ENCODE measurements at regions not wholly inside any gene's neighbourhood (a gene's known extent, or its start where the extent isn't known, plus 50 kb on each side); places are given as distances from the start of the nearest gene placed in this dataset.

DNA sequence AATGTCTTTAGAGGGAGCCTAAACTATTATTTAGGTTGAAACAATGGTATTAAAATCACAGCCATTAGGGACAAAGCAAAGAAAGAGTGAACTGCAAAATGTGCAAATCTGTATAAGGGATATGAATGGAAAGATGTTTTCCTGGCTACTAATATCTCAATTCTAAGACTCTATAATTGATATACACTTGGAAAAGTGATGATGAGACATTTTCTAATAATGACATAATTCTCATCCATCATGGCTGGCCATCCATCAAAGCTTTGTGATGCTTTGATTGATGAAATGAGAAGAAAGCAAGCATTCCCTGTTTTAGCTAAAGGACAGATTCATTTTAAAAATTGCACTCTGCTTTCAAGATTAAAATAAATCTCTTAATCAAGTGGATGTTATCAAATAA is 965.5 kb upstream of the IGFBP7 start:
- no peak for DNase-seq (ENCODE audit: low read depth, low spot score)
- no peaks in the 10 kb centered on the region for H3K27me3 Mint-ChIP-seq (ENCODE audit: low read depth)
- H3K9me3 Mint-ChIP-seq = no peaks in the 10 kb centered on the region
- H3K27ac Mint-ChIP-seq (ENCODE audit: unreplicated experiment) = no peak overlapping the region
- H3K36me3 Mint-ChIP-seq (ENCODE audit: low read depth) = no peaks in the 10 kb centered on the region
- TF ChIP-seq, protein P1, sequence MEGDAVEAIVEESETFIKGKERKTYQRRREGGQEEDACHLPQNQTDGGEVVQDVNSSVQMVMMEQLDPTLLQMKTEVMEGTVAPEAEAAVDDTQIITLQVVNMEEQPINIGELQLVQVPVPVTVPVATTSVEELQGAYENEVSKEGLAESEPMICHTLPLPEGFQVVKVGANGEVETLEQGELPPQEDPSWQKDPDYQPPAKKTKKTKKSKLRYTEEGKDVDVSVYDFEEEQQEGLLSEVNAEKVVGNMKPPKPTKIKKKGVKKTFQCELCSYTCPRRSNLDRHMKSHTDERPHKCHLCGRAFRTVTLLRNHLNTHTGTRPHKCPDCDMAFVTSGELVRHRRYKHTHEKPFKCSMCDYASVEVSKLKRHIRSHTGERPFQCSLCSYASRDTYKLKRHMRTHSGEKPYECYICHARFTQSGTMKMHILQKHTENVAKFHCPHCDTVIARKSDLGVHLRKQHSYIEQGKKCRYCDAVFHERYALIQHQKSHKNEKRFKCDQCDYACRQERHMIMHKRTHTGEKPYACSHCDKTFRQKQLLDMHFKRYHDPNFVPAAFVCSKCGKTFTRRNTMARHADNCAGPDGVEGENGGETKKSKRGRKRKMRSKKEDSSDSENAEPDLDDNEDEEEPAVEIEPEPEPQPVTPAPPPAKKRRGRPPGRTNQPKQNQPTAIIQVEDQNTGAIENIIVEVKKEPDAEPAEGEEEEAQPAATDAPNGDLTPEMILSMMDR (conservative IDR thresholded peaks at IDR 0.05) = no peak
- H3K4me1 Mint-ChIP-seq = no peaks in the 10 kb centered on the region
- H3K4me3 Mint-ChIP-seq = no peak overlapping the region

DNA sequence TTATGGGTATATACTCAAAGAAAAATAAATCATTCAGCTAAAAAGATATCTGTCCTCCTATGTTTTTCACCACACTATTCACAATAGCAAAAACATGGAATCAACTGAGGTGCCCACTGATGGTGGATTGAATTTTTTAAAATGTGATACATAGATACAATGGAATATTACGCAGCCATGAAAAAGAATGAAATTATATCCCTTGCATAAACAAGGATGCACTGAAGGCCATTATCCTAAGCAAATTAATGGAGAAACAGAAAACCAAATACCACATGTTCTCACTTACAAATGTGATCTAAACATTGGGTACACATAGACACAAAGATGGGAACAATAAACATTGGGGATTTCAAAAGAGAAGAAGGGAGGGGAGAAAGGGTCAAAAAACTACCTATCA is 964.2 kb upstream of the IGFBP7 start:
- TF ChIP-seq, protein P1 (conservative IDR thresholded peaks at IDR 0.05) = no peak
- no peaks in the 10 kb centered on the region for H3K9me3 Mint-ChIP-seq
- H3K4me1 Mint-ChIP-seq = no peaks in the 10 kb centered on the region
- H3K27me3 Mint-ChIP-seq (ENCODE audit: low read depth) = no peaks in the 10 kb centered on the region
- H3K36me3 Mint-ChIP-seq (ENCODE audit: low read depth) = no peaks in the 10 kb centered on the region
- DNase-seq (ENCODE audit: low read depth, low spot score) = no peak
- H3K27ac Mint-ChIP-seq (ENCODE audit: unreplicated experiment) = no peak overlapping the region
- H3K4me3 Mint-ChIP-seq = no peak overlapping the region

DNA sequence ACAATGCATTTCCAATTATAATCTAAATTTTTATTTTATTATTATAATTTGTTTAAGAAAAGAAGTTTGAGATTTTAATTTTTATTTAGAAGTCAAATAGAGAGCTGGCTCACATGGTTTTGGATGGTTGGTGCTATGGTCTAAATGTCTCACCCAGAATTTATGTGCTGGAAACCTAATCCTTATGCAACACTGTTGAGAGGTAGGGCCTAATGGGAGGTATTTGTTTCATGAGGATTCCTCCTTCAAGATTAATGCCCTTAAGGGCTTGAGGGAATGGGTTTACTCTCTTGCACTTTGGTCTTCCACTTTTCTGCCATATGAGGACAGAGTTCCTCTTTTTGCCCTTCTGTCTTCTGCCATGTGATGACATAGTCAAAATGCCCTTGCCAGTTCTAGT is 960.5 kb upstream of the IGFBP7 start:
- Mint-ChIP-seq H3K4me1 (no peaks in the 10 kb centered on the region), H3K36me3 (ENCODE audit: low read depth) (no peaks in the 10 kb centered on the region), H3K9me3 (no peaks in the 10 kb centered on the region), H3K27ac (ENCODE audit: unreplicated experiment) (no peak overlapping the region), H3K27me3 (ENCODE audit: low read depth) (no peaks in the 10 kb centered on the region), H3K4me3 (no peak overlapping the region)
- no peak for DNase-seq (ENCODE audit: low read depth, low spot score)
- TF ChIP-seq, protein P1 (conservative IDR thresholded peaks at IDR 0.05) = no peak

DNA sequence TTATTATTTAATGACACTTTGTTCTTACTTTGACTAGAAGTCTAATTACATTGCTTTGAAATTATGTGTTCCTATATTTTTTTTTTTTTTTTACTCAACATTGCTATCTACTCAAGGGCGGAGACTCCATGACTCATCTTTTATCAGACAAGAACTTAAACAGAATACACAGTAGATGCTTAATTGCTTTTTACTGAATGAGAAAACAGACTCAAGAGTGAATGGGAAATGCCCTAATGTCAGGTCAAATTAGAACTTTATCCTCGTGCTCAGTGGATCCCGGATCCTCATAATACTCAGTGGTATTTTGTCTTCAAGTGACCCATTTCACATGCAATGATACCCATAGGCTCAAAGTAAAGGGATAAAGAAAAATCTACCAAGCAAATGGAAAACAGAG is 954.5 kb upstream of the IGFBP7 start:
- Mint-ChIP-seq H3K4me1 (no peaks in the 10 kb centered on the region), H3K4me3 (no peak overlapping the region), H3K27me3 (ENCODE audit: low read depth) (no peaks in the 10 kb centered on the region), H3K27ac (ENCODE audit: unreplicated experiment) (no peak overlapping the region), H3K36me3 (ENCODE audit: low read depth) (no peaks in the 10 kb centered on the region), H3K9me3 (no peaks in the 10 kb centered on the region)
- DNase-seq (ENCODE audit: low read depth, low spot score) = no peak
- TF ChIP-seq, protein P1 (conservative IDR thresholded peaks at IDR 0.05) = no peak

DNA sequence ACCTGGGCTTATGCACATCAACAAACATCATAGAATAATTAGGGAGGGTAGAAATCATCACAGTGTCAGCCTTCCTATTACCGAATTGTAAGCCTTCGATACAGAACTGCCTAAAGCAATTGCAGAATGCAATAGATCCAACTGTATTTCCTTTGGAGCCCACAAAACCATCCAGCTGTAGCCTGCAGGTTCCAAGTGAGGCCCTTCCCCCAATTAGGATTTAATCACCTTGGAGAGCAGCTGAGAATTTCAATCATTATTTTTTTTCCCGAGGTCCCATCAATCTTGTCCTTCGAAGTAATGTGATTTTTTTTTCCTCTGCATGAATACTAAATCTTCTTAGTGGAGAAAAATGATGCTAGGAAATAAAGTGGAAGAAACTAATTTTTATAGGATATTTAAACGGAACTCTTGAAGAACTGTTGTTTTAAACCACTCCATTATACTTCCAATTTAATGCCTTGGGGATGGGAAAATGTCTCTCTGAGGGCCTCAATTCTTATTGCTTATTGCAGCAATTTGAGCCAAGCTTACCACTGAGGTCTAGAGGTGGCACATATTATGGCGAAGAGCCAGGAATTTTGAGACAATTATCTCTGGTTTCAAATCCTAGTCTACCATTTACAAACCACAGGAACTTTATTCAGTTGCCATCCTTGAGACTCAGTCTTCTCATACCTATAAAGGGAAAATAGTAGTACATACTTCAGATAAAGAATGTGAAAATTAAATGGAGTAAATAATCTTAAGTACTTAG is 953.4 kb upstream of the IGFBP7 start:
- no peaks in the 10 kb centered on the region for H3K36me3 Mint-ChIP-seq (ENCODE audit: low read depth)
- peaks cover 3% of the 10 kb centered on the region for H3K9me3 Mint-ChIP-seq
- H3K4me1 Mint-ChIP-seq = no peaks in the 10 kb centered on the region

More for the DNA sequence above, 953.4 kb upstream of the IGFBP7 start:
- DNase-seq (ENCODE audit: low read depth, low spot score) = no peak
- no peak overlapping the region for H3K27ac Mint-ChIP-seq (ENCODE audit: unreplicated experiment)
- TF ChIP-seq, protein P1 (conservative IDR thresholded peaks at IDR 0.05) = no peak
- H3K27me3 Mint-ChIP-seq (ENCODE audit: low read depth) = no peaks in the 10 kb centered on the region
- H3K4me3 Mint-ChIP-seq = no peak overlapping the region

Measured in neural crest cell (in vitro differentiated cells).